Activated T-helper 1 cell treated with anti-CD3 and anti-CD28 coated beads, Interleukin-12 subunit alpha, Interleukin-12 subunit beta, Interleukin-2, Interleukin-4 antibody, amounts not matched to agents 30 ng/mL and 10 ng/mL and 1 ng/mL, durations not matched to agents 14 hours and 24 hours and 36 hours (primary cell): ENCODE measurements at regions not wholly inside any gene's neighbourhood (a gene's known extent, or its start where the extent isn't known, plus 50 kb on each side); places are given as distances from the start of the nearest gene placed in this dataset.

ENCODE experiments used
- DNase-seq: peaks from one replicate; pipeline ENCODE4 v3.0.0; 2021; ENCODE audit warnings: low spot score
- H3K27ac Mint-ChIP-seq: one replicate; pipeline ENCODE4 v1.8.0; 2021; ENCODE audit warnings: mild to moderate bottlenecking, mixed read lengths
- H3K27me3 Mint-ChIP-seq: one replicate; pipeline ENCODE4 v1.8.0; 2022; ENCODE audit warnings: mild to moderate bottlenecking, moderate library complexity, mixed read lengths; ENCODE audit not compliant: insufficient read depth
- H3K36me3 Mint-ChIP-seq: one replicate; pipeline ENCODE4 v1.8.0; 2021; ENCODE audit warnings: low read depth, mixed read lengths
- H3K4me1 Mint-ChIP-seq: one replicate; pipeline ENCODE4 v1.8.0; 2021; ENCODE audit warnings: low read depth, mixed read lengths
- H3K4me3 Mint-ChIP-seq: one replicate; pipeline ENCODE4 v1.8.0; 2021; ENCODE audit warnings: mild to moderate bottlenecking, moderate library complexity, mixed read lengths
- H3K9me3 Mint-ChIP-seq: one replicate; pipeline ENCODE4 v1.8.0; 2021; ENCODE audit warnings: mixed read lengths
- intact Hi-C: fragments of 100-400 bp; cut with micrococcal nuclease; formaldehyde crosslinking; loops from one replicate; pipeline ENCODE4 v1.15.1; 2024

DNA sequence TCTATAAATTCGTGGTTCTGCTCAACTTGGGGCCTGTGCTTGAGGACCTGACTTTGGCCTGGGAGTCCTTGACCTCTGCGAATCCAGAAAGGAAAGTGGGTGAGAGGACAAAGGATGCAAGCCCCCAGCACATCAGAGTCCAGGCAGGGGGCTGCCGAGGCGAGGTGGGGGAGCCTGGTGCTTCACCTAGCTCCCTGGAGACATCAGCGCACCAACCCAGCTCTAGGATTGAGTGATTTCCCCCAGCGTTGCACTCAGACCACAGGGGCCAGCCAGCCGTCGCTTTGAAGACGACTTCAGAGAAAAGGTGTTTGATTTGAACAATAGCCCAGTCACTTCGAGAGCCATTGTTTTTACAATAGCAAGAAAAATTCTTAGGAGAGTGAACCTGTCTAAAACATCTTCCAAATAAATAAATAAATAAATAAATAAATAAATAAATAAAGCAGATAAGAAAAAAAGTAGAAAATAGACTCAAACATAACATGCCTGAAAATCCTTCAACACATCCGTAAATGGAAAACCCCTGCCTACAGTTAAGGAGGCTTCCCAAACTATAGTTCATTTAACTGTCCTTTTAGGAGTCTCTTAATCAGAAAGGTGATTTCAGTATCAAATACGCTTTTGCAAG lies 180.9 kb downstream of the RBFOX3 start:
- H3K4me3 Mint-ChIP-seq, result no peak overlapping the region
- H3K4me1 Mint-ChIP-seq, result no peaks in the 10 kb centered on the region
- no peaks in the 10 kb centered on the region for H3K36me3 Mint-ChIP-seq
- peaks cover 3% of the 10 kb centered on the region for H3K9me3 Mint-ChIP-seq
- intact Hi-C loops, result no loop called here
- no peak overlapping the region for H3K27ac Mint-ChIP-seq
- no peak for DNase-seq
- H3K27me3 Mint-ChIP-seq, result peaks cover 3% of the 10 kb centered on the region

DNA sequence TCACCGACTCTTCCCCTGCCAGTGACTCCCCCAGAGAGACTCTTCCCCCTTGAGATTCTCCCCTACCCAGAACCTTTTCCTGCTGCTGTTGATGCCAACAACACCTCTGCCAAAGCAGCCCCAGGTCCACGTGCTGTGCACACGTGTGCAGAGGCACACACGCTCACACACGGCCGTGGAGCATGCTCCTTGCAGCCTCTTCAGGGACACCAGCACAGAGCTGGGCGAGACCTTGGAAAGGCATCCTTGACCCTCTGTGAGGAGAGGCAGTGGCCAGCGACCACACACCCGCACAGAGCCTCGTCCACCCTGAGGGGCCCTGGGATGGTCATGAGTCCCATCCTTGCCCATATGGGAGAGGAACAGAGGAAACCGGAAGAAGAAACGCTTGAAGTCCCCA lies 181.9 kb downstream of the RBFOX3 start:
- H3K36me3 Mint-ChIP-seq, result no peaks in the 10 kb centered on the region
- no peaks in the 10 kb centered on the region for H3K4me1 Mint-ChIP-seq
- no peak overlapping the region for H3K27ac Mint-ChIP-seq
- intact Hi-C loops, result no loop called here
- H3K4me3 Mint-ChIP-seq, result no peak overlapping the region
- H3K9me3 Mint-ChIP-seq, result peaks cover 3% of the 10 kb centered on the region
- no peak for DNase-seq
- H3K27me3 Mint-ChIP-seq, result peaks cover 3% of the 10 kb centered on the region

GRCh38 chr17:79427621-79428539 lies 183.0 kb downstream of the RBFOX3 start:
- DNase-seq, result no peak
- Mint-ChIP-seq H3K4me3 (no peak overlapping the region), H3K4me1 (no peaks in the 10 kb centered on the region), H3K9me3 (no peaks in the 10 kb centered on the region), H3K27me3 (peaks cover 3% of the 10 kb centered on the region), H3K27ac (no peak overlapping the region), H3K36me3 (no peaks in the 10 kb centered on the region)
- intact Hi-C loops, result no loop called here

DNA sequence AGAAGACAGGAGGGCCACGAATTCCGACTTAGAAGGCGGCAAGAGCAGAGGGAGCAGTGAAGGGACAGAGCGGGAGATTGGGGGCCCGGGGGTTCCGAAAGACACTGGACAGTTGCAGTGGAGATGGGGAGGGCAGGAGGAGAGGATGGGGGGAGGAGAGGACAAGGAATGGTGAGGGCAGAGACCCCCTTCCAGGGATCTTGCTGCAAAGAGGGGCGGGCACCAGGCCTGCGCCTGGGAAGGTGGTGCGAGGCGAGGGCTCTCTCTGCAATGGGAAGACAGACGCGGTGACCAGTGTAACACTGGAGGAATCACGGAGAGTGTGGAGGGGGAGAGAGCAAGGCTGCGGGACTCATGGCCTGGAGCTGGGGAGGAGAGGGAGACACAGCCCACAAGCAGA lies 185.2 kb downstream of the RBFOX3 start:
- H3K27me3 Mint-ChIP-seq, result peaks cover 3% of the 10 kb centered on the region
- no peak overlapping the region for H3K27ac Mint-ChIP-seq
- no peaks in the 10 kb centered on the region for H3K9me3 Mint-ChIP-seq
- no peak for DNase-seq
- no peak overlapping the region for H3K4me3 Mint-ChIP-seq
- H3K36me3 Mint-ChIP-seq, result no peaks in the 10 kb centered on the region
- intact Hi-C loops, result no loop called here
- H3K4me1 Mint-ChIP-seq, result no peaks in the 10 kb centered on the region

GRCh38 chr17:79424471-79425185 lies 186.2 kb downstream of the RBFOX3 start:
- intact Hi-C loops, result no loop called here
- DNase-seq, result no peak
- no peaks in the 10 kb centered on the region for H3K36me3 Mint-ChIP-seq
- H3K4me3 Mint-ChIP-seq, result no peak overlapping the region
- H3K27me3 Mint-ChIP-seq, result peaks cover 3% of the 10 kb centered on the region
- H3K27ac Mint-ChIP-seq, result no peak overlapping the region
- H3K9me3 Mint-ChIP-seq, result no peaks in the 10 kb centered on the region
- H3K4me1 Mint-ChIP-seq, result peaks cover 7% of the 10 kb centered on the region

DNA sequence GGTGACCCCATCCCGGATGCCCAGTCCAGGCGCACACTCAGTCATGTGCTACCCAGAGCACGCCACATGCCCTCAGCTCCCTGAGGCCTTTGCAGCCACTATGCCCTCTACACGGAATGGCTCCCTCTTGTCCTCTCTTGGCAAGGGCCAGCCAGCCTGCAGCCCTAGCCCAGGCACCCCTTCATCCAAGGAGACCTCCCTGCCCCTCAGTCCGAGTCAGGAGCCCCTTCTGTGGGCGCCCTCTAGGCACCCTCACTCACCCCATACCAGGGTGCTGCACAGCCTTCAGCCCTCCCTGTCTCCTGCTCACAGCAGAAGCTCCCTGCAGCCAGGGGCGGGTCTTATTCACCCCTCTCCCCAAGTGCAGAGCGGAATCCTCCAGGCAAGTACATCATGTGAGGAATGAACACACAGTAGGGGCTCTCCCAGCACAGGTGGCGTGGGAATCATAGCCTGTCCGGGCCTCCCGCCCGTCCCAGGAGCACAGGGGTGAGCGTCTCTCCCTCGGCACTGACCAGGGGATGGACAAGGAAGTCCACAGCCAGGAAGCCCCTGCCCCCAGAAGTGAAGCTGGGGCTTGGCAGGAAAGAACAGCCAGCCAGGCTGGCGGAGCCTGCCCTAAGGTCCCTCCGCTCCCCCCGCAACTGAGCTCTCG lies 186.9 kb downstream of the RBFOX3 start:
- peaks cover 3% of the 10 kb centered on the region for H3K27me3 Mint-ChIP-seq
- DNase-seq, result no peak
- intact Hi-C loops, result no loop called here
- peaks cover 7% of the 10 kb centered on the region for H3K4me1 Mint-ChIP-seq
- no peaks in the 10 kb centered on the region for H3K9me3 Mint-ChIP-seq
- H3K4me3 Mint-ChIP-seq, result no peak overlapping the region
- H3K27ac Mint-ChIP-seq, result no peak overlapping the region
- no peaks in the 10 kb centered on the region for H3K36me3 Mint-ChIP-seq

DNA sequence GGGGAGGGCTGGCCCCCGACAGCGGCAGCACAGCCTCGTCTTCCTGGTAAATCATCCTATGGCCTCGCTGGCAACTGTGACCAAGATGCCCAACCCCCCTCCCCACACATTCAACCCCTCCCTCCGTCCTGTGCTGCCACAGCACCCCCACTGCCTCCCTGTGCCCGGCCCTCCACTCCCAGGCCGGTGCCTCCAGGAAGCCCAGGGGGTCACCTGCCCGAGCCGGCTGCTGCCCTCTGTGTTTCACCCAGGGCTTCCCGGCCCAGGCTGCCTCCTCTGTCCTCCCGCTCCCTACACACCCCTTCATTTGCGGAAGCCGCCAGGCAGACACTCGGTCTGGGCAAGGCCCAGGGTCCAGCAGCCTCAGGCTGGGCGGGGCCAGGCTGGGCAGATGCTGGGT lies 188.6 kb downstream of the RBFOX3 start:
- no peak for DNase-seq
- Mint-ChIP-seq H3K27ac (no peak overlapping the region), H3K27me3 (no peaks in the 10 kb centered on the region), H3K9me3 (no peaks in the 10 kb centered on the region), H3K36me3 (no peaks in the 10 kb centered on the region), H3K4me1 (peaks cover 7% of the 10 kb centered on the region), H3K4me3 (no peak overlapping the region)
- intact Hi-C loops, result no loop called here

DNA sequence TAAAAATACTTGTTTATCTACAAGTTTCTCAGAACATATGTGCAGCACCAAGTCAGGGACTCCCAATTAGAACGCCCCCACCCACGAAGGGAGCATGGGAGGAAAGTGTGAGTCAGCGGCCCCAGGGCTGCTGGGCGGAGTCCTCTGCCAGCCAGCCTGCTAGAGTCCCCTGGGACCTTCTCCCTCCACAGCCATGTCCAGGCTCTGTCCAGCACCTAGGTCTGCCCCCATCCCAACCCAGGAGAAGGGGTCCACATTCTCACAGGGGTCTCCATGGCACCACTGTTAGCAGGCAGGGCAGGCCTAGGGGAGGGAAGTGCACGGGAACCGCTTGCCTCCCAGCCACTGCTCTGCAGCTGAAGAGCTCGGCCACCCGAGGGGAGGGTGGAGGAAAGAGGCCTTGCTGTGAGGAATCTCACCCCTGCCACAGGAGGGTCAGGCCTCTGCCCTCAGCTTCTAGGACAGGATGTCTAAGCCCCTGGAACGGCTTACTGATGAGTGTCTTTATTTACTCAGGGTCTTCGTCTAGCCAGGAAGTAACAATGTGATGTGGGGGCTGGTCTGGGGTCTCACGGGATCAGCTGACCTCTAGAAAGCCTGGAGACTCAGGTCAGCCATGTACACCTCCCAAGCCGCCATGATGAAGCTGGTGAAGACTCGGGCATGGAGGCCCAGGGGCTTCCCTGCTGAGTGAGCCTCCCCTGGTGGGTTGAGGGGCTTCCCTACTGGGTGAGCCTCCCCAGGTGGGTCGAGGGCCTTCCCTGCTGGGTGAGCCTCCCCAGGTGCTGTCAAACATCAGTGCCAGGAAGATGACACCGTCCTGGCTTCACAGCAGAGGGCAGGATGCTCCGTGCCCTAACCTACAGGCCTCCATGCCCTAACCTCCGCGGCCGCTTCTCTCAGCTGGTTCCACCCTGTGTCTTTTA lies 190.3 kb downstream of the RBFOX3 start:
- Mint-ChIP-seq H3K27me3 (no peaks in the 10 kb centered on the region), H3K36me3 (no peaks in the 10 kb centered on the region), H3K9me3 (no peaks in the 10 kb centered on the region), H3K27ac (peak overlapping the region; percentile 70), H3K4me1 (peaks cover 7% of the 10 kb centered on the region), H3K4me3 (no peak overlapping the region)
- intact Hi-C loops, result no loop called here
- DNase-seq, result no peak

- Mint-ChIP-seq H3K36me3 (no peaks in the 10 kb centered on the region), H3K27ac (no peak overlapping the region), H3K4me3 (no peak overlapping the region), H3K4me1 (peaks cover 7% of the 10 kb centered on the region), H3K27me3 (no peaks in the 10 kb centered on the region), H3K9me3 (no peaks in the 10 kb centered on the region)
- intact Hi-C loops, result no loop called here
- DNase-seq, result no peak
Measured at GRCh38 chr17:79417476-79417988, 193.3 kb downstream of the RBFOX3 start.

- H3K9me3 Mint-ChIP-seq, result no peaks in the 10 kb centered on the region
- intact Hi-C loops, result no loop called here
- H3K36me3 Mint-ChIP-seq, result no peaks in the 10 kb centered on the region
- no peak for DNase-seq
- no peaks in the 10 kb centered on the region for H3K27me3 Mint-ChIP-seq
- H3K4me1 Mint-ChIP-seq, result peaks cover 7% of the 10 kb centered on the region
- no peak overlapping the region for H3K27ac Mint-ChIP-seq
- no peak overlapping the region for H3K4me3 Mint-ChIP-seq
Measured at GRCh38 chr17:79415909-79416308, 194.9 kb downstream of the RBFOX3 start.

GRCh38 chr17:79415365-79415764 lies 195.5 kb downstream of the RBFOX3 start:
- no peak for DNase-seq
- no peaks in the 10 kb centered on the region for H3K36me3 Mint-ChIP-seq
- no peak overlapping the region for H3K27ac Mint-ChIP-seq
- intact Hi-C loops, result no loop called here
- no peak overlapping the region for H3K4me3 Mint-ChIP-seq
- H3K27me3 Mint-ChIP-seq, result no peaks in the 10 kb centered on the region
- H3K4me1 Mint-ChIP-seq, result peaks cover 4% of the 10 kb centered on the region
- H3K9me3 Mint-ChIP-seq, result no peaks in the 10 kb centered on the region

DNA sequence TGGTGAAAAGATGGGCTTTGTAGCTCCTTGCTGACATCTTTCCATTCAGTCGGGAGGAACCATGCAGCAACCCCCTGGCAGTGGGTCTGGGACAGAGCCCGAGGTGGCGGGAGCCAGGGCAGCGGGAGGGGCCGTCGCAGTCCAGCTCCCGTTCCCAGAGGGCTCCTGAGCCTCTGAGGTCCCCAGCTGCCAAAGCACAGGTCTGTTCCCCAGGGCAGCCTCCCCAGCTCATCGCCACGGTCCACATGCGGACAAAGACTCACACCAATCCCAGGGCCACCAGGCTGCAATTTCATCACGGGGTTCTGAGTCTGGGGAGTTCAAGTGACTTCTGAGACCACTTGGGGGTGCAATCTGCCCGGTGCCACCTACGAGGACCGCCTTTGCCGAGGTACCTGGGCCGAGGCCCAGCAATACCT lies 196.0 kb downstream of the RBFOX3 start:
- no peak overlapping the region for H3K27ac Mint-ChIP-seq
- H3K4me3 Mint-ChIP-seq, result no peak overlapping the region
- no peaks in the 10 kb centered on the region for H3K27me3 Mint-ChIP-seq

More for the DNA sequence above, 196.0 kb downstream of the RBFOX3 start:
- intact Hi-C loops, result no loop called here
- DNase-seq, result no peak
- Mint-ChIP-seq H3K4me1 (no peaks in the 10 kb centered on the region), H3K36me3 (no peaks in the 10 kb centered on the region), H3K9me3 (no peaks in the 10 kb centered on the region)
